IMR-90 (cell line): ENCODE measurements at regions not wholly inside any gene's neighbourhood (a gene's known extent, or its start where the extent isn't known, plus 50 kb on each side); places are given as distances from the start of the nearest gene placed in this dataset.

Source experiments
- ATAC-seq: fragments of 200-7000 bp; cut with Tn5 transposase; 2 replicates; pipeline ENCODE4 v1.9.1; 2020; ENCODE audit warnings: low read depth, mild to moderate bottlenecking, moderate library complexity
- BruUV-seq: library from RNA; stranded (reverse); fragments of 400-500 nt; replicated peaks from 2 replicates; lab custom pipeline; 2021; lab: Mats Ljungman, UMichigan
- CTCF ChIA-PET: fragments of 300-600 bp; formaldehyde crosslinking; extraction: SDS; loops from one replicate; lab custom pipeline; 2021; ENCODE audit warnings: antibody characterized with exemption; lab: Yijun Ruan, JAX
- POLR2A ChIA-PET: fragments of 300-600 bp; sonication (Branson Sonifier 250); formaldehyde crosslinking; loops from one replicate; lab custom pipeline; 2022; ENCODE audit warnings: antibody characterized with exemption; ENCODE audit not compliant: unreplicated experiment; lab: Charles Lee
- DNase-seq: peaks from one replicate; pipeline ENCODE4 v3.0.0; 2013
- H2AFZ ChIP-seq: replicated peaks from 2 replicates; pipeline ENCODE3; 2013; ENCODE audit warnings: low read length, mild to moderate bottlenecking; ENCODE audit not compliant: poor library complexity
- H2AK5ac ChIP-seq: 2 replicates; pipeline ENCODE4 v1.6.1; 2013; ENCODE audit warnings: low read depth, low read length, inconsistent platforms
- H2AK9ac ChIP-seq: replicated peaks from 2 replicates; pipeline ENCODE3; 2013; ENCODE audit warnings: mild to moderate bottlenecking, low read depth, low read length, moderate library complexity; ENCODE audit not compliant: poor library complexity
- H2BK120ac ChIP-seq: 2 replicates; pipeline ENCODE4 v1.6.1; 2013; ENCODE audit warnings: low read depth, low read length, inconsistent platforms
- H2BK15ac ChIP-seq: 3 replicates; pipeline ENCODE4 v1.6.1; 2013; ENCODE audit warnings: low read depth, low read length, inconsistent platforms
- H2BK20ac ChIP-seq: 2 replicates; pipeline ENCODE4 v1.6.1; 2013; ENCODE audit warnings: low read depth, mild to moderate bottlenecking, inconsistent platforms, low read length, moderate library complexity
- H2BK5ac ChIP-seq: 2 replicates; pipeline ENCODE4 v1.6.1; 2013; ENCODE audit warnings: mild to moderate bottlenecking, low read depth, low read length, inconsistent platforms; ENCODE audit not compliant: poor library complexity, severe bottlenecking
- H3K14ac ChIP-seq: replicated peaks from 2 replicates; pipeline ENCODE4 v1.6.1; 2013; ENCODE audit warnings: low read depth, low read length, inconsistent platforms
- H3K18ac ChIP-seq: 2 replicates; pipeline ENCODE4 v1.6.1; 2013; ENCODE audit warnings: low read depth, low read length, control low read depth
- H3K23ac ChIP-seq: 2 replicates; pipeline ENCODE4 v1.6.1; 2013; ENCODE audit warnings: low read depth, low read length, inconsistent platforms
- H3K27ac ChIP-seq: 2 replicates; pipeline ENCODE4 v1.5.1; 2013; ENCODE audit warnings: mild to moderate bottlenecking, control low read depth, low read length; ENCODE audit not compliant: insufficient read depth
- H3K27me3 ChIP-seq: 2 replicates; pipeline ENCODE4 v1.6.1; 2013; ENCODE audit warnings: low read length; ENCODE audit not compliant: control insufficient read depth, insufficient read depth
- H3K36me3 ChIP-seq: 2 replicates; pipeline ENCODE4 v1.6.1; 2013; ENCODE audit warnings: low read length, mixed read lengths; ENCODE audit not compliant: control insufficient read depth, insufficient read depth
- H3K4ac ChIP-seq: 2 replicates; pipeline ENCODE4 v1.6.1; 2013; ENCODE audit warnings: low read depth, low read length, inconsistent platforms
- H3K4me1 ChIP-seq: 2 replicates; pipeline ENCODE4 v1.6.1; 2013; ENCODE audit warnings: low read length, mixed read lengths; ENCODE audit not compliant: control insufficient read depth, insufficient read depth
- H3K4me2 ChIP-seq: 2 replicates; pipeline ENCODE4 v1.6.1; 2013; ENCODE audit warnings: low read depth, mild to moderate bottlenecking, control low read depth, low read length, moderate library complexity
- H3K4me3 ChIP-seq: 2 replicates; pipeline ENCODE4 v1.5.1; 2013; ENCODE audit warnings: low read depth, mild to moderate bottlenecking, control low read depth, low read length, moderate library complexity; ENCODE audit not compliant: insufficient read depth
- H3K56ac ChIP-seq: 2 replicates; pipeline ENCODE4 v1.6.1; 2013; ENCODE audit warnings: low read length, inconsistent platforms; ENCODE audit not compliant: insufficient read depth; ENCODE audit errors: extremely low read depth
- H3K79me1 ChIP-seq, 2 experiments: 2 replicates each; pipeline ENCODE4 v1.6.1; 2013; ENCODE audit warnings: low read length in 2 of 2, inconsistent platforms in 1 of 2, low read depth in 1 of 2
- H3K9ac ChIP-seq: 2 replicates; pipeline ENCODE4 v1.6.1; 2013; ENCODE audit warnings: low read depth, low read length, control low read depth
- H3K9me1 ChIP-seq: 2 replicates; pipeline ENCODE4 v1.6.1; 2013; ENCODE audit warnings: low read length, inconsistent platforms; ENCODE audit not compliant: insufficient read depth
- H3K9me3 ChIP-seq: 2 replicates; pipeline ENCODE4 v1.6.1; 2013; ENCODE audit warnings: low read length; ENCODE audit not compliant: control insufficient read depth, insufficient read depth
- H4K20me1 ChIP-seq: 2 replicates; pipeline ENCODE4 v1.6.1; 2013; ENCODE audit warnings: low read length, inconsistent platforms; ENCODE audit not compliant: insufficient read depth
- H4K5ac ChIP-seq: 2 replicates; pipeline ENCODE4 v1.6.1; 2013; ENCODE audit warnings: mild to moderate bottlenecking, low read depth, low read length, control low read depth
- H4K8ac ChIP-seq, 2 experiments: 2 replicates each; pipeline ENCODE4 v1.6.1; 2013; ENCODE audit warnings: low read depth in 2 of 2, low read length in 2 of 2, control low read depth in 1 of 2, inconsistent platforms in 1 of 2
- H4K91ac ChIP-seq: 2 replicates; pipeline ENCODE4 v1.6.1; 2013; ENCODE audit warnings: low read depth, low read length, inconsistent platforms; ENCODE audit not compliant: insufficient read depth
- MAFK ChIP-seq: IDR thresholded peaks from 2 replicates; pipeline ENCODE4 v1.6.1; 2012; ENCODE audit warnings: low read depth, low read length, improper control_type of control experiment
- MAZ ChIP-seq: IDR thresholded peaks from 2 replicates; pipeline ENCODE4 v1.6.1; 2012; ENCODE audit warnings: low read depth, mild to moderate bottlenecking, low read length, improper control_type of control experiment, moderate library complexity, borderline replicate concordance
- SMC3 ChIP-seq: fragments of 150-350 bp; IDR thresholded peaks from 2 replicates; pipeline ENCODE4 v1.6.1; 2016; ENCODE audit warnings: low read depth, mild to moderate bottlenecking, antibody characterized with exemption, low read length, moderate library complexity
- WGBS, 2 experiments: methylation state at CpG; one replicate each; pipeline versions ENCODE4 v1.1.5 to v1.1.7; 2013; ENCODE audit warnings: missing lambda C conversion rate in 2 of 2; ENCODE audit not compliant: insufficient read length in 1 of 2; ENCODE audit errors: extremely low coverage in 2 of 2; 5-methylcytosine and 5-hydroxymethylcytosine counted together
- dilution Hi-C: fragments of 300-500 bp; cut with HindIII; formaldehyde crosslinking; loops from one replicate; pipeline ENCODE4 v1.14.3; 2018; ENCODE audit warnings: low sequenced_read_pairs; ENCODE audit not compliant: unreplicated experiment
- in situ Hi-C: fragments of 300-500 bp; cut with MboI; formaldehyde crosslinking; loops from 3 replicates; pipeline ENCODE4 v1.14.3; 2019; ENCODE audit warnings: low sequenced_read_pairs, inconsistent platforms, mixed read lengths
- intact Hi-C: fragments of 100-400 bp; cut with micrococcal nuclease; formaldehyde crosslinking; loops from 2 replicates; pipeline ENCODE4 v1.10.0; 2022

DNA sequence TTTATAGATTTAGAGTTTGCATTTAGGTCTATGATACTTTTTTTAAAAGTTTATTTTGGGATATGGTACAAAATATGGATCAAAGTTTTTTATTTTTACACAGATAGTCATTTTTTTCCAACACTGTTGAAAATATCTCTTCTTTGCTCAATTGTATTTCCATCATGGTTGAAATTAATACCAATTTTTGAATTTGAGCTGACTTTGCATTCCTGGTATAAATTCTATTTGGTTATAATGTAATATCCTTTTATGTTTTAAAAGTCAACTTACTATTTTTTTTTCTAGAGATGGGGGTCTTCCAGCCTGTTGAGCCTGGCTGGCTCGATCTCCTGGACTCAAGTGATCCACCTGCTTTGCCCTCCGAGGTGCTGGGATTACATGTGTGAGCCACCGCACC lies 620.1 kb downstream of the OLFM4 start:
- no peaks in the 10 kb centered on the region for H3K79me1 ChIP-seq
- H2BK20ac ChIP-seq = no peak overlapping the region
- ATAC-seq (no peak), DNase-seq (no peak)
- H4K91ac ChIP-seq = no peak overlapping the region
- in situ Hi-C loops = no loop called here
- no peaks in the 10 kb centered on the region for H4K20me1 ChIP-seq
- H3K9ac ChIP-seq = no peak overlapping the region
- H3K36me3 ChIP-seq = no peaks in the 10 kb centered on the region
- H3K4me3 ChIP-seq = no peak overlapping the region
- H4K5ac ChIP-seq = no peak overlapping the region
- dilution Hi-C loops = no loop called here
- no peak overlapping the region for H2BK5ac ChIP-seq
- H2BK15ac ChIP-seq = no peak overlapping the region
- peak; percentile 55 for TF ChIP-seq MAFK
- no peak for TF ChIP-seq MAZ
- TF ChIP-seq SMC3 = no peak
- no peak overlapping the region for H2AK9ac ChIP-seq
- WGBS, 2 experiments = no CpG with 5 or more reads among the region's 3 CpGs
- H3K9me1 ChIP-seq = no peaks in the 10 kb centered on the region
- H3K9me3 ChIP-seq = peaks cover 4% of the 10 kb centered on the region
- ChIA-PET POLR2A (no interaction called here), CTCF (no interaction called here)
- no peak overlapping the region for H2AFZ ChIP-seq
- intact Hi-C loops = no loop called here
- no peaks in the 10 kb centered on the region for H3K27me3 ChIP-seq
- H3K23ac ChIP-seq = no peak overlapping the region
- H2AK5ac ChIP-seq = no peak overlapping the region
- H3K4ac ChIP-seq = no peak overlapping the region
- no peak overlapping the region for H3K4me2 ChIP-seq
- no peak overlapping the region for H3K18ac ChIP-seq
- H3K27ac ChIP-seq = no peak overlapping the region
- H3K56ac ChIP-seq = no peak overlapping the region
- H2BK120ac ChIP-seq = no peak overlapping the region
- H4K8ac ChIP-seq = no peak overlapping the region
- H3K14ac ChIP-seq = no peak overlapping the region
- BruUV-seq = no TSS peak
- H3K4me1 ChIP-seq = no peaks in the 10 kb centered on the region
